HuH-7 (cell line): ENCODE measurements at regions not wholly inside any gene's neighbourhood (a gene's known extent, or its start where the extent isn't known, plus 50 kb on each side); places are given as distances from the start of the nearest gene placed in this dataset.
A peak's percentile ranks its signal among the peaks of the same experiment; 100 is the strongest.

Source experiments
- DNase-seq: peaks from one replicate; pipeline ENCODE4 v3.0.0; 2011; ENCODE audit warnings: low spot score

DNA sequence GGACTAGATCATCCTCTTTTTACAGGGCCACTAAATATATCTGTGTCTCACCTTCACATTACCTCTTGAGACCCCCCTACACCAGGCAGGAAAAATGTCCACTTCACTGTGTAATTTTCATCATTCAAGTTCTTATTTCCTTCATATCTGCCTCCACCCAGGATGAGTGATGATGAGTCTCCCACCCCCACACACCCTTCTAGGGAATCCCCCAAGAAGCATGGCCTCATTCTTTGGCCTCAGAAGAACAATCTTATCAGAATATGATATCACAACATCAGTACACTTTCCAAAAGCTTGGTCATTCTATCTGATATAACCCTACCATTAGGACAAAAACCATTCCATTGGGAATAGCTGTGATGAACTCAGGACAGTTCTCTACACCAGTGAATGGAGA, 170.3 kb upstream of the DUSP10 start:
- DNase-seq: no peak

DNA sequence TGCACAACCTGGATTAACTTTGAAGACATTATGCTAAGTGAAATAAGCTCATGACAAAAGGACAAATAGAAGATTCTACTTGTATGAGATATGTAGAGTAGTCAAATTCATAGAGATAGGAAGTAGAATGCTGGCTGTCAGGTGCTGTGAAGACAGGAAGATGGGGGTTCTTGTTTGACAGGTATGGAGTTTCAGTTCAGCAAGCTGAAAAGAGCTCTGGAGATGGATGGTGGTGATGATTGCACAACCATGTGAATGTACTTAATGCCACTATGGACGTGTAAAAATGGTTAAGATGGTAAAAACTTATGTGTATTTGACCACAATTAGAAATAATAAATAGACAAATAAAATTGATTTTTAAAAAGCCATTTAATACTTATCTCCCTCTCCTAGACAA, 169.8 kb upstream of the DUSP10 start:
- DNase-seq: no peak

DNA sequence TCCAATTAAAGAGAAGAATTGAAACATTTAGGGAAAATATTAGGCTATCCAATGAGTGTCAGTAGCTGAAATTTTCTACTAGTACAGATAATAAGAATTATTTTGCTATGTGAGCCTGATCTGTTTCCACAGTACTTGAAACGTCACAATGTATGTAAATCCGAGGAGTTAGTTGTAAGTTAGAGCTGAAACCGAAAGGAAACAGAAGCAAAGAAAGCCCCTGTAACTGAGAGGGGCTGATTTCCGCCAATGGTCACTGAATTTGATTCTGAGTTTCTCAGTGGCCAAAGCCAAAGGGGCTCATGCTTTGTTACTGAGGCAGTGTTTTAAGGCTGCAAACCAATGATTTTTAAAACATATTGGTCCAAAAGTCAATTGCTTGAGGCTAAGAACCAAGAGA, 168.3 kb upstream of the DUSP10 start:
- DNase-seq: no peak

DNA sequence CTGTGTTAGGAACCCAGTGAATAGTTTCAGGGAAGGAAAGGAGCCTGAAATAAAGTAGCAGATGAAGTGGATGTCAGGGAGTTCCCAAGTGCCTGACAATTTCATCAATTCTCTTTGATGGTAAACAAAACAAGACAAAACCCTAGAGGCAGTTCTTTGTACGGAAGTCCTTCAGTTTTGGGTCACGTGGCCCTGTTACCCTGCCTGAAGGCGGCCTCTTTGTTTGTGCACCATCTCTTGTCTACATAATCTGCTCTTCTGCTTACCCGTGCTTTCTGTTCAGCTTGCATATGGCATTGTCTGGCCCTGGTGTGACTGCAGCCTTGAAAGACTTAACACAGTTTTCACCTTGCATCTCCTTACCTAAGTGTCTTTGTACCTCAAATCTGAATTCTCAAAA, 166.7 kb upstream of the DUSP10 start:
- no peak for DNase-seq

DNA sequence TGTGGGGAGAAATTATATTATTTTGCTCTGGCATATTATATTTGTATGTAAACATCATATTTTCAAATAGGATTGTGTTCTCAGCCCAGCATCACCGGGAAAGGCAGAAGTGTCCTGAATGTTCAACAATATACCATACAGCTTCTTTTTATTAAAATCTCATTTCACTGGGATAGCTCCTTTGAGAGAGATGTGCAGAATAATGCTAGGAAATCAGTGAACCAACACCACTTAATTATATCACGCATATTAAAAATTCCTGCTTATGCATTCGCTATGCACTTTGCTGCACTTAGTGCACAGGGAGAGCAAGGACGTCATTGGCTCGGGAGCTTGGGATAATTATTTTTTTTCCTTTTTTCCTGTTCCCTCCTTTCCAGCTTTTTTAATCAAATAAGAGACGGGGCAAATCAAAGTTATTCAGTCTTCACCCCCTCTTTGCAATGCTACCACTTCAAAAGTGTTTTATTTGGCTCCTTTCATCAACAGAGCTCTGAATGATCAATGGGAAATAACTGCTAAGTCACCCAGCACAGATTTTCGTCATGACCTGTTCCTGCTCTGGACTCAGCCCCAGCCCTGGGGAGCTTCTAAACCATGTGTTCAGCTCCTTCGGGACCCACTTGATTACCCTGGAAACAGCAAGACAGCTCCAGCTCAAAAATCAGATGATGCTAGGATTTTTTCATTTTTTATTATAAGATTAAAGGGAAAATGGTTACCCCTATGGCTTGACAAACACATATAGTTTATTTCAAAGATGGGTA, 165.5 kb upstream of the DUSP10 start:
- DNase-seq: no peak

DNA sequence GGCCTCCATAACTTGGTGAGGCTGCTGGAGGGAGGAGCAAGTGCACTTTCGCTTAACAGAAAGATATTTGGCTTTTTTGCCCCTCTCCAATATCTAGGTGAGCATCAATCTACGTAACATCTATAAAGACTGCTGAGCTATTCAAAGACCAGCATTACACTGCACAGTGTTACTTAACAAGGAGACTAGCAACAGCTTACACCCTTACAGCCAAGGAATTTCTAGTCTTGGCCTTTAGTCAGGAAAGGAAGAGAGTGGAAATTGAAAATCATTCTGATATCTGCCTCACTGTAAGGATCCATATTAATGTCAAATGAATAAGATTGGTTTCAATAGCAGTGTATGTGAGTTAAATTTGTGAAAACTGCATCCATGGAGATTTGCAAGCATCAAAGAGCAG, 163.9 kb upstream of the DUSP10 start:
- DNase-seq: no peak

DNA sequence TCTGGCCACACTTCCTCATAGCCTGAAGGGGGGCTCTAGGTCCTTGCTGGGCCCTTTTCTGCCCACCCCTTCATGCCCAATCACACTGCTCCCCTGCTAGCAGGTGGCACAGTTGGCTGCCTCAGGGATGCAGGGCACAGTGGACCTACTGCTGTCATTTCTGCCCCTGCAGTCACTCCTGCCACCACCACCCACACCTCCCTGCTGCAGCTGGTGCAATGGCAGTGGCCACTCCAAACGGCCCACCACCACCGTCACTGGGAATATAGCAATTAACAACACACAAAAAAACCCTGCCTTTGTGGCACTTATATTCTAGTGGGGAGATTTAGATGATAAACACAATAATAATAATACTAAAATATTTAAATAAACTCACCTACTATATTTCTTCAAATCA, 162.4 kb upstream of the DUSP10 start:
- no peak for DNase-seq

DNA sequence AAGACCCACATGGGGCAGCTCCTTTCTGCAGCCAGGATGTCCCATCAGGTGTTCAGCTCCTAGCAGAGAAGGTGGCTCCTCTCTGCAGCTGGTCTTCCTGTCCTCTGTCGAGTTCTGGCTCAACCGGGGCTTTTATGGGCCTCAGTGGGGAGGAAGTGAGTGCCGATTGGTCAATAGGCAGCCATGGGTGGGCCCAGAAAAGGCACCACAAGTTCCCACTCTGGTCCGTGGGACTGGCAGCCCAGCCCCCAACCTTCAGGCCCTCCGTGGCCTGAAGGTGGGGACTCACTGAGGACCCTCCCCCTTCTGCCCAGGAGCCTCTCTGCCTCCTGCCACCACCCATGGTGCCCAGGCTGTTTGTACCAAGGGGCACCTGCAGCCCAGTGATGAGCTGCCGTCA, 161.7 kb upstream of the DUSP10 start:
- DNase-seq: no peak

DNA sequence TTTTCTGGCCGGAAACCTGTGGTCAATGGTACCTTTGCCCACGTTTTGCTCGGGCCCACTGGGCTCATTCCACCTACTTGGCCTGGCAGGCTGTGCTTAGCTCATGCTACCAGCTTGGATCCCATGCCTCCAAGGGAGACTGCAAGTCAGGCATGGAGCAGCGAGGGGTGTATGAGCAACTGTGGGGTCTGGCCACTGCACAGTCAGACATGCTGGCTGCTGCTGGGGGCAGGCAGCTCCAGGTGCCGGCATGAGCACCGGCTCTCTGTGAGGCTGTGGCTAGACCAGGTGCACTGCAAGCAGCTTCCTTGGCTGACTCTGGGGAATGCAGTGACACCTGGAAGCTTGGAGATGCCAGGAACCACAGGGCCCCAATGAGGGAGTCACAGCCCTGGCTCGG, 161.1 kb upstream of the DUSP10 start:
- DNase-seq: no peak

DNA sequence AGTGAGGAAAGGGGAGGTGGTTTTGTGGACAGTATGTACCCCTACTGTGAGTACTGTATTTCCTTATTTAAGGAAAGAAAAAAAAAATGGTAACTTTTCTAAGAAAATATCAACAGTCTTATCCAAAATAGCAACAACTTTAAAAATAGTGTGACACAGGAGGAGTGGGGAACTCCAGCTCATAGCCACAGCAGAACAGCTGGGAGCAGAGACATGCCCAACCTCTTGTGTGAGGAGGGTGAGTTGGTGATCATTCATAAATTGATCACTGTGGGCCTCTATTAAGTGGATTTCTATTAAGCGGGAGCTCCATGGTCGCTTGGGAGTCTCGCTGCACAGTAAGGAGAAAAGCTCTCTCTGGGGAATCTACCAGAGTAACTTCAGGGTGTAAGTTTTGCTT, 158.8 kb upstream of the DUSP10 start:
- DNase-seq: no peak

DNA sequence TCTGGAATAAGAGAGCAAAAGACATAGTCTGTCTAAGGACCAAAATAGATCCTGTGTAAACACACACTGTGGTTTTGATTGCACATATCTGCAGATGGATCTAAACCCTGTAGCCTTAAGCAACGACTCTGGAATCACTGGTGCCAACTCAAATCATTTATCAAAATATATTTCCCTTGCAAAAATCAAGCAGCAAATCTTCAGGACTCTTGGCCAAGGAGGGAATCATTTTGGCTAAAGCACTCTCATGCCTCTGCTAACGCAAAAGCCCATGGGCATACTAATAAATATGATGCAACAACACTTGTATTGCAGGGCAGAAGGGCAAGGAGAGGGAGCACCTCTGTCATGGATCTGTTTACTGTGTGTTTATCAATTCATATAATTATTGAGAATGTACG, 155.4 kb upstream of the DUSP10 start:
- no peak for DNase-seq

DNA sequence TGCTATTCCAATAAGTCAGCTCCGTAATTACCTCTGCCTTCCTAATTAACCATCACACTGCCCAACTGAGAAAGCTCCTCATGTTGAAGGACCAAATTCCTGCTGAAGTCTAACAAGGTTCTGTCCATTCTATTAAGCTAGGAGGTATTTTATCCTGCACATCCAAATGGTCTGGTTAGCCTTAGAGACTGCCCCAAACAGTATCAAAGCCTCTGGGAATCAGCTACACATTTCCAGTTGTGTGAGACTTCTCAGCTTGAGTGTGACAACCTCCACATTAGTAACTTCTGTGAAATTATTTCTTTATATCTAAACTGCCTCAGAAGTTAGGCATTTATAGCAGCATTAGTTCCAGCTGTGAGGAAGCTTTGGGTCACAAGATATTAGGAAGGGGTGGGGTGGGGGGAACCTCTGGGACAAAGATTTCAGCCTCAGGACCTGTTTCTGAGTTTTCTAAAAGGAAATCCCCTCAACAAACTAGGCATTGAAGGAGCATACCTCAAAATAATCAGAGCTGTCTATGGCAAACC, 150.5 kb upstream of the DUSP10 start:
- no peak for DNase-seq

DNA sequence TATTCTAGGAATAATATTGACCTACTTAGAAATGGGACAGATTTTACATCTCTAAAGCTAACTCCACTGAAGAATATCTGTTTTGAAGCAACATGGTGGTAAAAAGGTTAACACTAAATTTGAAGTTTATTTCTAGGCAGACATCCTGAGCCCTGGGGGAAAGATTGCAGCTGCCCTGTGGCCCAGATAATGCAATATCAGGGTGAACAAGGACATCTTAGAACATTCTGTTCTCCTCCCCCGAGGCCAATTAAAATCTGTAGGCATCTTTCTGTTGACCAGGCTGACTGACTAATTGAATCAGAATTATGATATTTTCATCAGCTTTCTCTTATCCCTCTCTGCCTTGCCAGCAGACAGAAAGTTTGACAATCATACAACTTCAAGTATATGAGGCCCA, 149.8 kb upstream of the DUSP10 start:
- DNase-seq: no peak

DNA sequence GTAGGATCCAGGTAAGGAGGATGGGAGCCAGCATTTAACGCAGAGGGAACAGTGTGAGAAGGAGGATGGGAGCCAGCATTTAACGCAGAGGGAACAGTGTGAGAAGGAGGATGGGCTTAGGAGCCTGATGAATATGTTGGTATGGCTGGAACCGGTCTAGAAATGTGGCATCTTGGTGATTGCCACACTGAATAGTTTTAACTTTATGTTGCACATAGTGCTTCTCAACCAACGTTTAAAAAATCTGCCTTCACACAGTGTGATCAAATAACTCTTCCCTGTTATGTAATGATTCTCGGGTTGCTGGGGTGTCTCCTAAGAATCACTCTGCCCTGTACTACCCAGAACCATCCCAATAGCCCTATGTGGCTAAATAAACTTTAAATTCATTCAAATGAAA, 146.9 kb upstream of the DUSP10 start:
- no peak for DNase-seq

DNA sequence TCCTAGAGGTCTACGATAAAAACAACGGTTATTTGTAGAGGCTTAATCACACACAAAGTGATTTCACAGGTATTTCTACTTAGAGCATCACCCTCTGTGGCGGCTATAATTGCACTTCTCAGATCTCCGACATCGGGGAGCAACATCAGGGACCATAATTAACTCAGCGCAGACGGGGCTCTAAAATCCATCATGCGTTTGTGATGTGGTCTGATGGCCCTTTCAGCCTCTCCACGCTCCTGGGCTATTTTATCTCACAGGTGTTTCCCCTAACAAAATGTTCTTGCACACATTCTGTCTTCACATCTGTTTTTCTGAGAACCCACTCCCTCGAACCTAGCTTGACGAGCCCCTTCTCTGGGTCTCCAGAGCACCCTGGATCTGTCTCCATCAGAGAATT, 146.3 kb upstream of the DUSP10 start:
- no peak for DNase-seq

DNA sequence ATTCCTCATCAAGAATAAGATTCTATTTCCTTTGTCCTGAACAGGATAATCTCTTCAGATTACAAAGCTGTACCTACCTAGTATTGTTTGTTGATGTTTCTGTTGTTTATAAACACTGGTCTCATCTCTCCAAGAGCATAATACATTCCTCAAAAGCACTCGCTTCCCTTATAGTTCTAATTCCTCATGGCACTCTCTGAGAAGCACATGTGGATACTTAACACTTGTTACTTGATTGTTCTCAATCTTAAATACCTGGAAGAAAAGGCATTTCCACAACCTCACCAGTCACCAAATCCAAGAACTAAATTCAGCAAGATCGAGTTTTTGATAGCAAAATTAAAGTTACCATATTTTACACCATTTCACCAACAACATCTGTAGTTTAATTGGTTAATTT, 145.9 kb upstream of the DUSP10 start:
- no peak for DNase-seq

DNA sequence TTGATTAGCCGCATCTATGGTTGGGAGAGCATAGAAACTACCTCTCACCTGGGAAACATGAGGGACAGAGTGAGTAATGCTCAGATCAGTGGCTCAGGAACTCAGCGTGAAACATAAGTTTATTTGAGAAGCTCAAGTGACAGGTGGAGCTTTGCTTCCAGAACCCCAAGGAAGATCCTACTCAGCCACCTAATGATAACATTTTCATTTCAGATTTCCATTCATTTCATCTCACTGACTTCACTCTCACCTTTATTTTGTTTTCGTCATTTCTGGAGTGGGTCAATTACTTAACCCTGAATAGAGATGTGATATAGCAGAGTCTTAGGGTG, 145.5 kb upstream of the DUSP10 start:
- DNase-seq: no peak

DNA sequence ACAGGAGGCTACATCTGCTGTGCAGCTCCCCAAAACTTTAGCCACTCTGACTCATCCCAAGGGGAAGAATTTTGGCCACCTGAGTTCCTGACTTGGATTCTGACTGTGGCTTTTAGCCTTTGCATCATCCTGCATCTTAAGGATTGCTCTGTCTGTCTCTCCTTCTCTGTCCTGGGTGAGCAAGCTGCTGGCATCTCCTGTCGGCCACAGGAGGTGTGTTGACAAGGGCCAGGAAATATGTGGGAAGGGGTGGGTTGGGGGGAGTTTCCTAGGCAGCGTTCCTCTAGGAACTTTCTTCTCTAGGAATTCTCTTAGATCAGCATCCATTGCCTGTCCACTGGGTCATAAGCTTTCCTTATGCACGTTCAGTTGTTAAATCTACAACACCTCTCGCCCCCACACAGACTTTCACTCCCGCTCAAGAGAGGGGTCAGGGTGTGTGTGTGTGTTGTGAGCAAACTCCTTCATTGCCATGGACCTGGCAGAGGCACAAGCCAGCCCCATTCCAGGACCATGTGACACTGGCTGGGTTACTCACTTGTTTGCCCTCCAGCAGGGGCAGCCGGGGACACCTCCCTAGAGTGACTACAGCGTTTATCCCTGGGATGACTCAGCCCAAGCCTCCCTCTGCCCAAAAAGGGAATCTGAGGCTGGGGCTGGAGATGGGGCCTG, 145.0 kb upstream of the DUSP10 start:
- peak; percentile 40 for DNase-seq

DNA sequence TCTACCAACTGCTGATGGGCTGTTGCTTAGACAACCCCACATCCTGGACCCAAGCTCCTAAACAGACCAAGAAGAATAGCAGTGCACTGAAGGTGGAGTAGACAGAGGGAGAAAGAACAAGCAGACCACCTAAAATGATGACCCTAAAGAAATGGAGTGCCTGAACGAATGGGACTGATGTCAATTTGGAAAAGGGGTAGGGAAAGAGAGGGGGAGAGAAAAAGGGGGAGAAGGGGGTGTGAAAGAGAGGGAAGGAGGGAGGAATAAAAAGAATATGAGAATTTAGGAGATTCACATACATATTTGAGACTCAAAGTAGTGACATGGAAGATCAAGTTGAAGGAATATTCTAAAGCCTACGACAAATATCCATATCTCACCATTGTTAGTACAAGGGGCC, 144.4 kb upstream of the DUSP10 start:
- no peak for DNase-seq

DNA sequence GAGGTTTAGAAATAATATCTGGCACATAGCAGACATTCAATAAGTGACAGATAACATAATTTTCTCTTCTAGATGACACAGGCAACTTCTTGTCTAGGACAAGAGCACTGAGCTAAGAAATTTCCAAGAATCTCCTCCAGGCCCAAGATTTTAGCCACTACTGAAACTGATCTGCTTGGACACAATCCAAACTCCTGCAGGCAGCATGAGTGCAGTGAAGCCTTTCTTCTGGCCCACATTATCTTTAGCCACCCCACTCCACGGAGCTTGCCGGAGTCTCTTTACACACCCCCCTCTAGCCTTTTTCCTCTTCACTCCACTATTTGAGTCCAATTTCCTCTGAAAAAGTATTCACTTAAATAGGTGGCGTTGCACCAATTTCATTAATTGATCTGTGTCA, 142.9 kb upstream of the DUSP10 start:
- DNase-seq: no peak

DNA sequence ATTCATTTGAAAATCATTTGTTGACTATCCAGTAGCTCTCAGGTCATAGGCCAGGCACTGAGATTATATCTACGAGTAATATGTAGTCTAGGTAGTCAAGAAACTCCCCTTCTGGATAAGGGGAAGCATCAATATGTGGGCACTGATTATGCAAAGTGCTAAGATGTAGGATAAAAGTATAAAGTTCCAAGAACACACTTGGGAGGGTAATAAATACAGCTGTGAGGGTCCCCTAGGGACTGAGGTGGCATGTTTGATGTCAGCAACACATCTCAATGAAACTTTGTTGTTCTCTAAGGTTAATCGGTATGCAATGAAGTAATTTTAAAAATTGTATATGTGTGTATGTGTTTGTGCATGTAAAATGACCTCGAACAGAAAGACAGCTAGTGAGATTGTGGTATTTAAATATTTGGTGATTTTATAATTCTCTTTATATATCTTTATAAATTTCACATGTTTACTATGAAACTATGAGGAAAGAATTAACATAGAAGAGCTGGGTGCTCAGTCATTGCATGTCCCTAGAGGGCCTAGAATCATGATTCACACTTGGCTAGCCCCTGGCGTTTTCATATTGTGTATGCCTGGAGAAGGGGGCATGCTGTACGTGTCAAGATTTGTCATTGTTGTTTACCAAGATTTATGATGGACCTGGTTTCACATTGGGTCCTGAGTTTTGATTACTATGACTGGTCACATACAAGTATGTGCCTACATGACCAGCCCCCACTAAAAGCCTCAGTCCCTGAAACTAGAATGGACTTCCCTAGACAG, 140.1 kb upstream of the DUSP10 start:
- no peak for DNase-seq

DNA sequence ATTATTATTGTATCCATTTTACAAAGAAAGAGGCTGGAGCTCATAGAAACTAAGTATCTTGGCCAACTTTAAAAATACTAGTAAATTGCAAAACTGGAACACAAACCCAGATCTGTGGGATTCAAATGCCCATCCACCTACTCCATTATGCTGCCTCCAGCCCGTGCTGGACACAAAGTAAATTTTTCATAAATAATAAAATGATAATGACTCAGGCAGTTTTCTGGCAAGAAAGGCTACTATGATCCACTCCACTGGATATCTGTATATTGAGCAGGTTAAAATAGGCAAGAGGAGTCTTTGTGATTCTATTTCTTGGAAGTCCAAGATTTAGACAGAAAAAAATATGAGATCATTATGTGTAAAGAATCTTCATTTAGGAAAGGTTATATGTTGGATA, 138.3 kb upstream of the DUSP10 start:
- no peak for DNase-seq

DNA sequence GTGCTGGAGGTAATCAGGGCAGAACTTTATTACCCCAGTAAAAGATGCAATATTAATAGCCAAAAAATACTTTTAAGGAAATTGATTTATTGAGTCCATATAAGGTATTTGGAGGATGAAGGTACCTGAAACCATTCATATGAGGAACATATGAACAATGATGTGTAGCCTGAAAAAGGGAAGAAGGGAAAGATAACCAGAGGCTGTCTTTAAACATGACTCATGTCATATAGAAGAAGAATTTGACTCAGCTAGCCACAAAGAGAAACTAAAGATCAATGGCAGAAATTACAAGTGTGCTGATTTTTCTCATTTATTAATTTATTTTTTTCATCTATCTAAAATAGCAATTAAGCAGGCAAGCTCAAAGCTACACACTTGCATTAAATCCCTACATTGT, 136.2 kb upstream of the DUSP10 start:
- DNase-seq: no peak
